Endothelial cell of umbilical vein (primary cell): ENCODE measurements at regions not wholly inside any gene's neighbourhood (a gene's known extent, or its start where the extent isn't known, plus 50 kb on each side); places are given as distances from the start of the nearest gene placed in this dataset.
"Not testable (repeated sequence)": the region's sequence is repeated elsewhere in the genome, so short reads cannot be mapped to it uniquely, and the experiment has no call there.

Experiments
- BruUV-seq: library from RNA; stranded (reverse); fragments of 400-500 nt; replicated peaks from 2 replicates; lab custom pipeline; 2021; lab: Mats Ljungman, UMichigan
- CTCF ChIA-PET: fragments of 300-600, 350-600 bp; sonication (Branson Sonifier 250); formaldehyde crosslinking; loops from one replicate; lab custom pipeline; 2021; ENCODE audit warnings: antibody characterized with exemption, inconsistent platforms; lab: Charles Lee
- POLR2A ChIA-PET: fragments of 300-600, 350-600 bp; sonication (Branson Sonifier 250); formaldehyde crosslinking; loops from one replicate; lab custom pipeline; 2021; ENCODE audit warnings: antibody characterized with exemption, inconsistent platforms; lab: Charles Lee
- DNase-seq: peaks from one replicate; pipeline ENCODE4 v3.0.0-alpha.2; 2011; ENCODE audit warnings: low read depth, low spot score
- FAIRE-seq: peaks from 2 replicates; lab custom pipeline; 2011; peaks lifted over from hg19 to GRCh38; lab: Jason Lieb, UNC
- H2AFZ ChIP-seq: 2 replicates; pipeline ENCODE4 v1.6.0; 2012; ENCODE audit warnings: low read depth, low read length, control low read depth, inconsistent platforms
- H3K27ac ChIP-seq: 2 replicates; pipeline ENCODE4 v1.5.1; 2011; ENCODE audit warnings: low read depth, mild to moderate bottlenecking, control low read depth, low read length, moderate library complexity; ENCODE audit not compliant: insufficient read depth
- H3K27me3 ChIP-seq, 2 experiments: 2 replicates each; pipeline versions ENCODE4 v1.6.0 to v1.6.1; 2011; ENCODE audit warnings: low read length in 2 of 2, mixed read lengths in 1 of 2; ENCODE audit not compliant: control insufficient read depth in 2 of 2, insufficient read depth in 2 of 2
- H3K36me3 ChIP-seq, 2 experiments: 2 replicates in 1 of 2; 3 replicates in 1 of 2; pipeline ENCODE4 v1.5.1; 2011; ENCODE audit warnings: low read length in 2 of 2, mild to moderate bottlenecking in 1 of 2, moderate library complexity in 1 of 2; ENCODE audit not compliant: control insufficient read depth in 2 of 2, insufficient read depth in 2 of 2; ENCODE audit errors: extremely low read depth in 1 of 2
- H3K4me1 ChIP-seq: 3 replicates; pipeline ENCODE4 v1.5.1; 2011; ENCODE audit warnings: mild to moderate bottlenecking, low read length; ENCODE audit not compliant: control insufficient read depth, insufficient read depth; ENCODE audit errors: extremely low read depth
- H3K4me2 ChIP-seq: 2 replicates; pipeline ENCODE4 v1.6.1; 2011; ENCODE audit warnings: low read length, control low read depth, mixed read lengths; ENCODE audit not compliant: insufficient read depth
- H3K4me3 ChIP-seq, 3 experiments: fragments of 200-600 bp in 1 of 3; sonication (generic), shearing (Covaris generic) in 1 of 3; replicated peaks in 1 of 3; 2 replicates each; pipeline ENCODE4 v1.5.1; 2011 to 2016; ENCODE audit warnings: control low read depth in 3 of 3, low read length in 3 of 3, mild to moderate bottlenecking in 2 of 3, inconsistent platforms in 1 of 3, low read depth in 1 of 3, moderate library complexity in 1 of 3; ENCODE audit not compliant: insufficient read depth in 1 of 3
- H3K79me2 ChIP-seq: 2 replicates; pipeline ENCODE4 v1.6.0; 2012; ENCODE audit warnings: low read length, inconsistent platforms; ENCODE audit not compliant: control insufficient read depth, insufficient read depth
- H3K9ac ChIP-seq: replicated peaks from 2 replicates; pipeline ENCODE3; 2011; ENCODE audit warnings: low read length, control low read depth; ENCODE audit not compliant: insufficient read depth; ENCODE audit errors: extremely low read depth
- H3K9me1 ChIP-seq: replicated peaks from 3 replicates; pipeline ENCODE4 v1.6.0; 2011; ENCODE audit warnings: mild to moderate bottlenecking, low read length; ENCODE audit not compliant: control insufficient read depth, insufficient read depth; ENCODE audit errors: extremely low read depth
- H3K9me3 ChIP-seq: replicated peaks from 2 replicates; pipeline ENCODE4 v1.5.1; 2012; ENCODE audit warnings: low read length, inconsistent platforms; ENCODE audit not compliant: control insufficient read depth, insufficient read depth
- H4K20me1 ChIP-seq: replicated peaks from 2 replicates; pipeline ENCODE3; 2011; ENCODE audit warnings: mild to moderate bottlenecking, low read length; ENCODE audit not compliant: control insufficient read depth, insufficient read depth; ENCODE audit errors: extremely low read depth
- EZH2 ChIP-seq: IDR thresholded peaks from 2 replicates; pipeline ENCODE4 v1.6.1; 2012; ENCODE audit warnings: borderline replicate concordance, low read depth, mild to moderate bottlenecking, moderate library complexity, low read length, inconsistent platforms; ENCODE audit not compliant: severe bottlenecking
- FOS ChIP-seq: IDR thresholded peaks from 2 replicates; pipeline ENCODE4 v1.6.1; 2011; ENCODE audit warnings: mild to moderate bottlenecking, low read length, moderate library complexity, borderline replicate concordance; ENCODE audit not compliant: insufficient read depth
- GATA2 ChIP-seq: IDR thresholded peaks from 2 replicates; pipeline ENCODE4 v1.7.0; 2011; ENCODE audit warnings: low read depth, mild to moderate bottlenecking, moderate library complexity, mixed read lengths, low read length; ENCODE audit not compliant: insufficient read length, insufficient read depth
- JUN ChIP-seq: IDR thresholded peaks from 2 replicates; pipeline ENCODE4 v1.6.1; 2011; ENCODE audit warnings: borderline replicate concordance, low read depth; ENCODE audit not compliant: insufficient read length, insufficient read depth
- MYC ChIP-seq: IDR thresholded peaks from one replicate; pipeline ENCODE4 v1.6.1; 2011; ENCODE audit warnings: mild to moderate bottlenecking, low read depth, low read length
- POLR2A ChIP-seq: IDR thresholded peaks from 2 replicates; pipeline ENCODE4 v1.6.1; 2012; ENCODE audit warnings: low read depth, mild to moderate bottlenecking, control low read depth, low read length
- POLR2AphosphoS5 ChIP-seq: IDR thresholded peaks from 2 replicates; pipeline ENCODE4 v1.6.1; 2012; ENCODE audit warnings: low read depth, mild to moderate bottlenecking, control low read depth, low read length, moderate library complexity; ENCODE audit not compliant: insufficient read depth
- dilution Hi-C: fragments of 300-500 bp; cut with MboI; formaldehyde crosslinking; loops from one replicate; pipeline ENCODE4 v1.15.0; 2019; ENCODE audit warnings: low sequenced_read_pairs; ENCODE audit not compliant: extremely low pct_ligation_motif_present
- intact Hi-C: fragments of 100-400 bp; cut with micrococcal nuclease; formaldehyde crosslinking; loops from one replicate; pipeline ENCODE4 v1.10.0; 2022
- TF ChIP-seq, protein P1 (sequence below): IDR thresholded peaks from 2 replicates; pipeline ENCODE4 v1.6.1; 2011; ENCODE audit not compliant: insufficient read depth, insufficient read length
- TF ChIP-seq, protein P2 (sequence below), 2 donors: IDR thresholded peaks; 1 replicate in 1 of 2; 2 replicates in 1 of 2; pipeline ENCODE4 v1.5.1; 2011; ENCODE audit warnings: low read length in 2 of 2, mild to moderate bottlenecking in 2 of 2, moderate library complexity in 2 of 2, control low read depth in 1 of 2, inconsistent platforms in 1 of 2, low read depth in 1 of 2; ENCODE audit not compliant: insufficient read depth in 1 of 2; ENCODE audit errors: extremely low read depth in 1 of 2

DNA sequence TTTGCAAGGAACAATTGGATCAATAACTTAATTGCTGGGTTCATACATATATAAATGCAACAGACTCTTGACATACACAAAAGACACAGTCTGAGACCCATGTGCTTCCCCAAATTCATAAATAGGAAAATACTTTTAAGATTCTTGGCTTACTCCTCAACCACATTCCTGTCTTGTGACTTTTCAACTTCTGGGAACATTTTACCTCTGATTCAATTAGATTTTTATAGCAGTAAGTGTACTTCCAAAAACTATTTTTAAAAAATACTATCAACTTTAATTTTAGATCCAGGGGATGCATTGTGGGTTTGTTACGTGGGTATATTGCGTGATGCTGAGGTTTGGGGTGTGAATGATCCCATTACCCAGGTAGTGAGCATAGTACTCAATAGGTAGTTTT is 406.7 kb downstream of the RPS6KC1 start:
- no TSS peak for BruUV-seq
- CTCF ChIA-PET, result no interaction called here
- Histone ChIP-seq H3K27ac (no peak overlapping the region), H3K36me3 (no peaks in the 10 kb centered on the region), H3K9me3 (no peaks in the 10 kb centered on the region), H3K9me1 (no peaks in the 10 kb centered on the region), H3K27me3 (no peaks in the 10 kb centered on the region), H3K4me1 (no peaks in the 10 kb centered on the region), H3K79me2 (no peaks in the 10 kb centered on the region), H3K4me2 (no peak overlapping the region), H2AFZ (no peak overlapping the region), H4K20me1 (no peaks in the 10 kb centered on the region), H3K9ac (no peak overlapping the region), H3K4me3 (no peak overlapping the region)
- TF ChIP-seq MYC (no peak), POLR2AphosphoS5 (no peak), EZH2 (no peak), GATA2 (no peak), JUN (no peak), FOS (no peak), POLR2A (no peak)
- TF ChIP-seq, protein P1, sequence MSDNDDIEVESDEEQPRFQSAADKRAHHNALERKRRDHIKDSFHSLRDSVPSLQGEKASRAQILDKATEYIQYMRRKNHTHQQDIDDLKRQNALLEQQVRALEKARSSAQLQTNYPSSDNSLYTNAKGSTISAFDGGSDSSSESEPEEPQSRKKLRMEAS, result no peak
- TF ChIP-seq, protein P2, sequence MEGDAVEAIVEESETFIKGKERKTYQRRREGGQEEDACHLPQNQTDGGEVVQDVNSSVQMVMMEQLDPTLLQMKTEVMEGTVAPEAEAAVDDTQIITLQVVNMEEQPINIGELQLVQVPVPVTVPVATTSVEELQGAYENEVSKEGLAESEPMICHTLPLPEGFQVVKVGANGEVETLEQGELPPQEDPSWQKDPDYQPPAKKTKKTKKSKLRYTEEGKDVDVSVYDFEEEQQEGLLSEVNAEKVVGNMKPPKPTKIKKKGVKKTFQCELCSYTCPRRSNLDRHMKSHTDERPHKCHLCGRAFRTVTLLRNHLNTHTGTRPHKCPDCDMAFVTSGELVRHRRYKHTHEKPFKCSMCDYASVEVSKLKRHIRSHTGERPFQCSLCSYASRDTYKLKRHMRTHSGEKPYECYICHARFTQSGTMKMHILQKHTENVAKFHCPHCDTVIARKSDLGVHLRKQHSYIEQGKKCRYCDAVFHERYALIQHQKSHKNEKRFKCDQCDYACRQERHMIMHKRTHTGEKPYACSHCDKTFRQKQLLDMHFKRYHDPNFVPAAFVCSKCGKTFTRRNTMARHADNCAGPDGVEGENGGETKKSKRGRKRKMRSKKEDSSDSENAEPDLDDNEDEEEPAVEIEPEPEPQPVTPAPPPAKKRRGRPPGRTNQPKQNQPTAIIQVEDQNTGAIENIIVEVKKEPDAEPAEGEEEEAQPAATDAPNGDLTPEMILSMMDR (IDR thresholded peaks at IDR 0.05; ENCODE audit: extremely low read depth in 1 of 2, insufficient read depth in 1 of 2, low read depth in 1 of 2, low read length in 2 of 2), result no peak
- FAIRE-seq (no peak), DNase-seq (no peak)
- POLR2A ChIA-PET, result no interaction called here
- dilution Hi-C loops (no loop called here), intact Hi-C loops (no loop called here)

DNA sequence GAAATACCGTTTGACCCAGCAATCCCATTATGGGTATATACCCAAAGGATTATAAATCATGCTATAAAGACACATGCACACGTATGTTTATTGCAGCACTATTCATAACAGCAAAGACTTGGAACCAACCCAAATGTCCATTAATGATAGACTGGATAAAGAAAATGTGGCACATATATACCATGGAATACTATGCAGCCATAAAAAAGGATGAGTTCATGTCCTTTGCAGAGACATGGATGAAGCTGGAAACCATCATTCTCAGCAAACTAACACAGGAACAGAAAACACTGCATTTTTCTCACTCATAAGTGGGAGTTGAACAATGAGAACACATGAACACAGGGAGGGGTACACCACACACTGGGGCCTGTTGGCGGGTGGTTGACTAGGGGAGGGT is 411.3 kb downstream of the RPS6KC1 start:
- H3K9ac ChIP-seq, H3K27ac ChIP-seq, BruUV-seq, CTCF ChIA-PET, DNase-seq, H3K4me1 ChIP-seq, H4K20me1 ChIP-seq, H3K9me3 ChIP-seq, dilution Hi-C loops, POLR2A ChIA-PET, H3K36me3 ChIP-seq, H3K4me2 ChIP-seq, FAIRE-seq, H3K9me1 ChIP-seq, H3K27me3 ChIP-seq, H2AFZ ChIP-seq, intact Hi-C loops, H3K4me3 ChIP-seq, H3K79me2 ChIP-seq: not testable (repeated sequence)
